HFF-Myc (cell line): ENCODE measurements at regions not wholly inside any gene's neighbourhood (a gene's known extent, or its start where the extent isn't known, plus 50 kb on each side); places are given as distances from the start of the nearest gene placed in this dataset.

Experiments used
- DNase-seq: peaks from one replicate; pipeline ENCODE4 v3.0.0-alpha.2; 2011; ENCODE audit warnings: low read depth; ENCODE audit errors: extremely low read depth
- H3K4me3 ChIP-seq: replicated peaks from 2 replicates; pipeline ENCODE4 v1.5.1; 2011; ENCODE audit warnings: low read depth, mild to moderate bottlenecking, control low read depth, low read length
- TF ChIP-seq, protein P1 (sequence below): IDR thresholded peaks from 2 replicates; pipeline ENCODE4 v1.5.1; 2012; ENCODE audit warnings: mild to moderate bottlenecking, low read depth, low read length, control low read depth; ENCODE audit errors: missing control alignments

GRCh38 chr4:159410076-159410777, 307.3 kb downstream of the RAPGEF2 start:
- DNase-seq: no peak
- no peak overlapping the region for H3K4me3 ChIP-seq
- TF ChIP-seq, protein P1, sequence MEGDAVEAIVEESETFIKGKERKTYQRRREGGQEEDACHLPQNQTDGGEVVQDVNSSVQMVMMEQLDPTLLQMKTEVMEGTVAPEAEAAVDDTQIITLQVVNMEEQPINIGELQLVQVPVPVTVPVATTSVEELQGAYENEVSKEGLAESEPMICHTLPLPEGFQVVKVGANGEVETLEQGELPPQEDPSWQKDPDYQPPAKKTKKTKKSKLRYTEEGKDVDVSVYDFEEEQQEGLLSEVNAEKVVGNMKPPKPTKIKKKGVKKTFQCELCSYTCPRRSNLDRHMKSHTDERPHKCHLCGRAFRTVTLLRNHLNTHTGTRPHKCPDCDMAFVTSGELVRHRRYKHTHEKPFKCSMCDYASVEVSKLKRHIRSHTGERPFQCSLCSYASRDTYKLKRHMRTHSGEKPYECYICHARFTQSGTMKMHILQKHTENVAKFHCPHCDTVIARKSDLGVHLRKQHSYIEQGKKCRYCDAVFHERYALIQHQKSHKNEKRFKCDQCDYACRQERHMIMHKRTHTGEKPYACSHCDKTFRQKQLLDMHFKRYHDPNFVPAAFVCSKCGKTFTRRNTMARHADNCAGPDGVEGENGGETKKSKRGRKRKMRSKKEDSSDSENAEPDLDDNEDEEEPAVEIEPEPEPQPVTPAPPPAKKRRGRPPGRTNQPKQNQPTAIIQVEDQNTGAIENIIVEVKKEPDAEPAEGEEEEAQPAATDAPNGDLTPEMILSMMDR: no peak

DNA sequence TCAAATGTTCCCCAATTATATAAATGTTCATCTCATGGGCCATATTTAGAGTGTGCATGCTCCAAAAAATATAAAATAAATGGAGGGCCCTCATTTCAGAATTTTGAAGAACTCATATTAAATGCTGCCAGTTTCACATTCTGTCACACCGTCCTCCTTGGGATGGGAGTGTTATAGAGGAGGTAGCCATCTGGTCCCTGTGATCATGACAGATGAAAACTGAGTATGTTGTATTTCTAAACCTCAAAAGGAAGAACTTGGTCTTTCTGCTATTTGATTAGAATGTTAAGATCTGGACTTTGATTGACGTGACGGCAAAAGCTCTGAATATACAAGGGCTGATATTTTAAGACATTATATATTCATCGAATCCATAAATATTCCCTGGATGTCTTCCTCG, 308.0 kb downstream of the RAPGEF2 start:
- no peak overlapping the region for H3K4me3 ChIP-seq
- no peak for DNase-seq
- TF ChIP-seq, protein P1: no peak

GRCh38 chr4:159413306-159413943, 310.5 kb downstream of the RAPGEF2 start:
- H3K4me3 ChIP-seq: no peak overlapping the region
- no peak for DNase-seq
- TF ChIP-seq, protein P1: no peak

- TF ChIP-seq, protein P1: no peak
- no peak overlapping the region for H3K4me3 ChIP-seq
- no peak for DNase-seq
Measured at GRCh38 chr4:159414305-159414704, 311.4 kb downstream of the RAPGEF2 start.

DNA sequence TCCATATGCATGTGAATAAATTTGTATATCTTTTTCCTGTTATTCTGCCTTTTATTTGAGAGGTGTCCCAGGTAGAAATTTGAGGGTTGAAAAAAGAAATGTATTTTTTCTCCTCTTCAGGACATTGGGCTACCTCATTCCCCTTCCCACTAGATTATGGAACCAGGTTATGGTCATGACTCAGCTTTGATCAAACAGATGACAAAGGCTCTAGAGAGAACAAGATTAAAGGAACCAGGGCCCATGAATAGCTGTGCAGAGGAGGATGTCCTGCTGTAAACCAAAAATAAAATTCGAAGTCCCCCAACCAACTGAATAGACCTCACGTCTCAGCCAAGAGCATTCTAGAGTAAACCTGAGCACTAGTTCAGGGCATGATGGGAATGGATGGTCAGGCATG, 313.2 kb downstream of the RAPGEF2 start:
- TF ChIP-seq, protein P1: no peak
- no peak for DNase-seq
- no peak overlapping the region for H3K4me3 ChIP-seq

- TF ChIP-seq, protein P1: no peak
- H3K4me3 ChIP-seq: no peak overlapping the region
- DNase-seq: no peak
Measured at GRCh38 chr4:159416996-159417395, 314.1 kb downstream of the RAPGEF2 start.
